ENCODE measurements at regions not wholly inside any gene's neighbourhood (a gene's known extent, or its start where the extent isn't known, plus 50 kb on each side); places are given as distances from the start of the nearest gene placed in this dataset.

DNA sequence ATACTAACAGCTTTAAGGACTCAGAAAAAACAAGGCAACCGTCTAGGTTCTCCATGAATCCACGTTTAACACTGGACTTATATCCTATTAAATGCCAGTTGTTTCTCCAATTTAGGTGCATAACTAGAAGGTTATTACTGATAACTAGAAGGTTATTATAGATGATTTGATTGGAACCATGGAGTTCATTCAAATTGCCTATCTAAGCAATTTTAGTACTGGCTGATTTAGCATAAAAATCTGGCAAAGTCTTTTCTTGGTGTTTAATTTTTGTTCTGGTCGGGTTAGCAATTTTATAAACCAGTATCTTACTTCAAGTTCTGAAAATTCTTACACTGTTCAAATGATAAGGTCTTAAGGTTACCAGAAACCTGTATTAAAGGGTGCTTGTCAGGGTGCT is 672.8 kb upstream of the GNPDA2 start:
- TF ChIP-seq, protein P1, sequence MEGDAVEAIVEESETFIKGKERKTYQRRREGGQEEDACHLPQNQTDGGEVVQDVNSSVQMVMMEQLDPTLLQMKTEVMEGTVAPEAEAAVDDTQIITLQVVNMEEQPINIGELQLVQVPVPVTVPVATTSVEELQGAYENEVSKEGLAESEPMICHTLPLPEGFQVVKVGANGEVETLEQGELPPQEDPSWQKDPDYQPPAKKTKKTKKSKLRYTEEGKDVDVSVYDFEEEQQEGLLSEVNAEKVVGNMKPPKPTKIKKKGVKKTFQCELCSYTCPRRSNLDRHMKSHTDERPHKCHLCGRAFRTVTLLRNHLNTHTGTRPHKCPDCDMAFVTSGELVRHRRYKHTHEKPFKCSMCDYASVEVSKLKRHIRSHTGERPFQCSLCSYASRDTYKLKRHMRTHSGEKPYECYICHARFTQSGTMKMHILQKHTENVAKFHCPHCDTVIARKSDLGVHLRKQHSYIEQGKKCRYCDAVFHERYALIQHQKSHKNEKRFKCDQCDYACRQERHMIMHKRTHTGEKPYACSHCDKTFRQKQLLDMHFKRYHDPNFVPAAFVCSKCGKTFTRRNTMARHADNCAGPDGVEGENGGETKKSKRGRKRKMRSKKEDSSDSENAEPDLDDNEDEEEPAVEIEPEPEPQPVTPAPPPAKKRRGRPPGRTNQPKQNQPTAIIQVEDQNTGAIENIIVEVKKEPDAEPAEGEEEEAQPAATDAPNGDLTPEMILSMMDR (conservative IDR thresholded peaks at IDR 0.05): no peak
- Mint-ChIP-seq H3K4me3 (no peak overlapping the region), H3K27ac (ENCODE audit: unreplicated experiment) (no peak overlapping the region), H3K36me3 (ENCODE audit: low read depth) (no peaks in the 10 kb centered on the region), H3K9me3 (peaks cover 13% of the 10 kb centered on the region), H3K27me3 (ENCODE audit: low read depth) (no peaks in the 10 kb centered on the region), H3K4me1 (no peaks in the 10 kb centered on the region)
- no peak for DNase-seq (ENCODE audit: low read depth, low spot score)

DNA sequence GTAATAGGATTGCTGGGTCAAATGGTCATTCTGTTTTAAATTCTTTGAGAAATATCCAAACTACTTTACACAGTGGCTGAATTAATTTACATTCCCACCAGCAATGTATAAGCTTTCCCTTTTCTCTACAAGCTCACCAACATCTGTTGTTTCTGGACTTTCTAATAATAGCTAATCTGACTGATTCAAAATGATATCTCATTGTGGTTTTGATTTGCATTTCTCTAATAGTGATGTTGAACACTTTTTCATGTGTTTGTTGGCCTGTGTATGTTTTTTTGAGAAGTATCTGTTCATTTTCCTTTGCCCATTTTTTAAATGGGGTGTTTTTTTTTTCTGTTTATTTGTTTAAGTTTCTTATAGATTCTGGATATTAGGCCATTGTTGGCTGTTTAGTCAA is 659.0 kb upstream of the GNPDA2 start:
- Mint-ChIP-seq H3K4me3 (no peak overlapping the region), H3K27me3 (ENCODE audit: low read depth) (no peaks in the 10 kb centered on the region), H3K36me3 (ENCODE audit: low read depth) (no peaks in the 10 kb centered on the region), H3K27ac (ENCODE audit: unreplicated experiment) (no peak overlapping the region), H3K9me3 (peaks cover 6% of the 10 kb centered on the region), H3K4me1 (no peaks in the 10 kb centered on the region)
- no peak for DNase-seq (ENCODE audit: low read depth, low spot score)
- TF ChIP-seq, protein P1 (conservative IDR thresholded peaks at IDR 0.05): no peak

DNA sequence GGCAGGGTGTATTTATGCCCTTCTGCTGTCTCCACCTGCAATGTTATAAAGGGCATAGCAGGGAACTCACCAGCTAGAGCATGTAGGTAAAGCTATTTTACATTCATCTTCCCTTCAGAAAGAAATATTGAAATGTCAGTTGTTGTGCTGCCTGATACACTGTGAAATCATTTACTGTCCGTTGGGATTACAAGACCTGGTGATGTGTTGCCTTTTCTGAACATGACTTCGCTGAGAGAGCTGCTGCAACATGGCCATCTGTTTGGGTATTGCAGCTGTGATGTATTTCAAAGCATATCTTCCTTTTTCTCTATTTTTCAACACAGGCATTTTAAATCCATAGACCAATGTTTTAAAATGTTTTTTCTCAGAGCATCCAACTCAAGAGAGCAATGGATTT is 644.1 kb upstream of the GNPDA2 start:
- H3K27me3 Mint-ChIP-seq (ENCODE audit: low read depth): no peaks in the 10 kb centered on the region
- no peak overlapping the region for H3K4me3 Mint-ChIP-seq
- no peak for DNase-seq (ENCODE audit: low read depth, low spot score)
- H3K9me3 Mint-ChIP-seq: peaks cover 3% of the 10 kb centered on the region
- H3K4me1 Mint-ChIP-seq: peaks cover 6% of the 10 kb centered on the region
- H3K27ac Mint-ChIP-seq (ENCODE audit: unreplicated experiment): no peak overlapping the region
- no peaks in the 10 kb centered on the region for H3K36me3 Mint-ChIP-seq (ENCODE audit: low read depth)
- TF ChIP-seq, protein P1 (conservative IDR thresholded peaks at IDR 0.05): no peak

DNA sequence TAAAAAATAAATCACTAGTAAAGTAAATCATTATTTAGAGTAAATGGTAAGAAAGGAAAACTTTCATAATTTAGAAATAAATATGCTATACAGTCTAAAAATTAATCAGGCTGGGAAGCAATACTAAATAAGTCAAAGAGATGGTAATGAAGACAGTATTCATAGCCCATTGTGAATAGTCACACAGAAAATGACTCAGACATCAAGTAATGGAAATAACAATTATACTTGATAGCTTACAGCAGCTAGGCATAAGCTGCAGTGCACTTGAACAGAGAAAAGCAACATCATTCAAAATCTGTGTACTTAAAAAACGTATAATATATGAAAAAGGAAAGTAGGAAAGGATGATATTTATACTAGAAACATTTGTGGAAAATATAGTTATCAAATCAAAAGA is 642.5 kb upstream of the GNPDA2 start:
- TF ChIP-seq, protein P1 (conservative IDR thresholded peaks at IDR 0.05): no peak
- Mint-ChIP-seq H3K9me3 (peaks cover 3% of the 10 kb centered on the region), H3K27ac (ENCODE audit: unreplicated experiment) (no peak overlapping the region), H3K36me3 (ENCODE audit: low read depth) (no peaks in the 10 kb centered on the region), H3K27me3 (ENCODE audit: low read depth) (no peaks in the 10 kb centered on the region), H3K4me1 (peaks cover 6% of the 10 kb centered on the region), H3K4me3 (no peak overlapping the region)
- DNase-seq (ENCODE audit: low read depth, low spot score): no peak

DNA sequence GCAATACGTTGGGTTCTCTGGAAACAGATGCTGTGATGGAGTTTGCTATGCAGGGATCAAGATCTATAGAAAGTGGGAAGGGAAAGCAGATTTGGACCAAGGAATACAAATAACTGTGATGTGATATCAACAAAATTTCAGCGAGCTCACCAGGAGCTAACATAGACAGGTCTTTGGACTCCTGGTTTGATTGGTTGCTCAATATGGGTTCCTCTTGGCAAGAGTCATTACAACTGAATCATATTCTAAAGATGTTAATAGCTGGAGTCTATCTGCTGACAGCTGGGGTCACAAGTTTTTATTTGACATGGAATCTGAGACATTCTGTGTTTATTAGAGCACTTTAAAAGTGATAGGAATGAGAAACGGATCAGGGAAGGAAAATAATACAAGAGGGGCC is 637.6 kb upstream of the GNPDA2 start:
- Mint-ChIP-seq H3K4me1 (no peaks in the 10 kb centered on the region), H3K9me3 (peaks cover 3% of the 10 kb centered on the region), H3K27me3 (ENCODE audit: low read depth) (no peaks in the 10 kb centered on the region), H3K4me3 (no peak overlapping the region), H3K27ac (ENCODE audit: unreplicated experiment) (no peak overlapping the region), H3K36me3 (ENCODE audit: low read depth) (no peaks in the 10 kb centered on the region)
- TF ChIP-seq, protein P1 (conservative IDR thresholded peaks at IDR 0.05): no peak
- DNase-seq (ENCODE audit: low read depth, low spot score): no peak
